Liver (tissue), 8 donors: ENCODE measurements at regions not wholly inside any gene's neighbourhood (a gene's known extent, or its start where the extent isn't known, plus 50 kb on each side); places are given as distances from the start of the nearest gene placed in this dataset.

ENCODE experiments used
- DNase-seq: peaks from one replicate; pipeline ENCODE4 v3.0.0-alpha.2; 2017; ENCODE audit warnings: low spot score
- H3K27ac ChIP-seq, 2 donors: one replicate each; pipeline ENCODE4 v1.7.0; 2013; ENCODE audit warnings: inconsistent platforms in 2 of 2, low read length in 2 of 2, control low read depth in 1 of 2, low read depth in 1 of 2, mild to moderate bottlenecking in 1 of 2
- H3K27me3 ChIP-seq, 4 donors: one replicate each; pipeline versions ENCODE4 v1.6.1 to v1.7.0; 2013; ENCODE audit warnings: low read length in 3 of 4, inconsistent platforms in 1 of 4, mild to moderate bottlenecking in 1 of 4, moderate library complexity in 1 of 4; ENCODE audit not compliant: control insufficient read depth in 4 of 4, insufficient read depth in 4 of 4
- H3K36me3 ChIP-seq, 4 donors: one replicate each; pipeline versions ENCODE4 v1.6.1 to v1.7.0; 2013; ENCODE audit warnings: low read length in 3 of 4, mild to moderate bottlenecking in 3 of 4, low read depth in 1 of 4, moderate library complexity in 1 of 4; ENCODE audit not compliant: control insufficient read depth in 4 of 4, insufficient read depth in 3 of 4
- H3K4me1 ChIP-seq, 4 donors: one replicate each; pipeline versions ENCODE4 v1.6.1 to v1.7.0; 2013; ENCODE audit warnings: low read length in 3 of 4, mild to moderate bottlenecking in 3 of 4, moderate library complexity in 1 of 4; ENCODE audit not compliant: control insufficient read depth in 4 of 4, insufficient read depth in 4 of 4
- H3K4me3 ChIP-seq, 3 donors: one replicate each; pipeline versions ENCODE4 v1.6.1 to v1.7.0; 2013; ENCODE audit warnings: low read length in 3 of 3, control low read depth in 1 of 3, low read depth in 1 of 3, mild to moderate bottlenecking in 1 of 3
- H3K9ac ChIP-seq, 2 donors: one replicate each; pipeline ENCODE4 v1.7.0; 2013; ENCODE audit warnings: low read length in 2 of 2, mild to moderate bottlenecking in 2 of 2, moderate library complexity in 2 of 2, control low read depth in 1 of 2, low read depth in 1 of 2
- H3K9me3 ChIP-seq, 4 donors: one replicate each; pipeline versions ENCODE4 v1.6.1 to v1.7.0; 2013; ENCODE audit warnings: low read length in 3 of 4; ENCODE audit not compliant: control insufficient read depth in 4 of 4
- EGR1 ChIP-seq, 2 donors: IDR thresholded peaks; 2 replicates each; pipeline ENCODE4 v1.6.1; 2016 to 2018; ENCODE audit warnings: antibody characterized with exemption in 2 of 2, low read depth in 2 of 2
- FOXA2 ChIP-seq: IDR thresholded peaks from 2 replicates; pipeline ENCODE4 v1.6.1; 2016; ENCODE audit warnings: antibody characterized with exemption
- GABPA ChIP-seq, 2 donors: IDR thresholded peaks in 1 of 2; conservative IDR thresholded peaks in 1 of 2; 2 replicates each; pipeline ENCODE4 v1.6.1; 2016; ENCODE audit warnings: antibody characterized with exemption in 2 of 2, mild to moderate bottlenecking in 1 of 2, moderate library complexity in 1 of 2
- HNF4A ChIP-seq, 2 donors: conservative IDR thresholded peaks; 2 replicates each; pipeline ENCODE4 v1.6.1; 2016; ENCODE audit warnings: antibody characterized with exemption in 2 of 2, mild to moderate bottlenecking in 2 of 2
- JUND ChIP-seq, 2 donors: IDR thresholded peaks; 2 replicates each; pipeline ENCODE4 v1.6.1; 2016; ENCODE audit warnings: antibody characterized with exemption in 2 of 2
- NR2F2 ChIP-seq: IDR thresholded peaks from 2 replicates; pipeline ENCODE4 v1.6.1; 2016; ENCODE audit warnings: antibody characterized with exemption
- RAD21 ChIP-seq, 2 donors: IDR thresholded peaks; 2 replicates each; pipeline ENCODE4 v1.6.1; 2016; ENCODE audit warnings: antibody characterized with exemption in 2 of 2, mild to moderate bottlenecking in 2 of 2
- RXRA ChIP-seq, 2 donors: IDR thresholded peaks; 2 replicates each; pipeline ENCODE4 v1.6.1; 2017 to 2018; ENCODE audit warnings: antibody characterized with exemption in 2 of 2, mild to moderate bottlenecking in 1 of 2
- SP1 ChIP-seq: IDR thresholded peaks from 2 replicates; pipeline ENCODE4 v1.6.1; 2018; ENCODE audit warnings: antibody characterized with exemption, mild to moderate bottlenecking
- TAF1 ChIP-seq: conservative IDR thresholded peaks from 2 replicates; pipeline ENCODE4 v1.6.1; 2016; ENCODE audit warnings: antibody characterized with exemption, mild to moderate bottlenecking
- YY1 ChIP-seq: IDR thresholded peaks from 2 replicates; pipeline ENCODE4 v1.6.1; 2016; ENCODE audit warnings: antibody characterized with exemption, mild to moderate bottlenecking
- WGBS: extraction: QIAGEN DNeasy Blood & Tissue Kit; methylation state at CpG from one replicate; pipeline ENCODE4 v1.1.7; 2013; 5-methylcytosine and 5-hydroxymethylcytosine counted together
- TF ChIP-seq, protein P1 (sequence below): IDR thresholded peaks from 2 replicates; pipeline ENCODE4 v1.6.1; 2016; ENCODE audit warnings: antibody characterized with exemption
- TF ChIP-seq, protein P2 (sequence below): IDR thresholded peaks from 2 replicates; pipeline ENCODE4 v1.6.1; 2016; ENCODE audit warnings: antibody characterized with exemption
- TF ChIP-seq, protein P3 (sequence below): fragments of 150-350 bp; IDR thresholded peaks from 2 replicates; pipeline ENCODE4 v1.5.1; 2017; ENCODE audit warnings: improper control_type of control experiment, low read depth, low read length; ENCODE audit not compliant: missing input control
- donor health status: healthy.
- donor health status: healthy.
- donor health status: healthy.
- donor health status: healthy.
- donor health status: healthy.

DNA sequence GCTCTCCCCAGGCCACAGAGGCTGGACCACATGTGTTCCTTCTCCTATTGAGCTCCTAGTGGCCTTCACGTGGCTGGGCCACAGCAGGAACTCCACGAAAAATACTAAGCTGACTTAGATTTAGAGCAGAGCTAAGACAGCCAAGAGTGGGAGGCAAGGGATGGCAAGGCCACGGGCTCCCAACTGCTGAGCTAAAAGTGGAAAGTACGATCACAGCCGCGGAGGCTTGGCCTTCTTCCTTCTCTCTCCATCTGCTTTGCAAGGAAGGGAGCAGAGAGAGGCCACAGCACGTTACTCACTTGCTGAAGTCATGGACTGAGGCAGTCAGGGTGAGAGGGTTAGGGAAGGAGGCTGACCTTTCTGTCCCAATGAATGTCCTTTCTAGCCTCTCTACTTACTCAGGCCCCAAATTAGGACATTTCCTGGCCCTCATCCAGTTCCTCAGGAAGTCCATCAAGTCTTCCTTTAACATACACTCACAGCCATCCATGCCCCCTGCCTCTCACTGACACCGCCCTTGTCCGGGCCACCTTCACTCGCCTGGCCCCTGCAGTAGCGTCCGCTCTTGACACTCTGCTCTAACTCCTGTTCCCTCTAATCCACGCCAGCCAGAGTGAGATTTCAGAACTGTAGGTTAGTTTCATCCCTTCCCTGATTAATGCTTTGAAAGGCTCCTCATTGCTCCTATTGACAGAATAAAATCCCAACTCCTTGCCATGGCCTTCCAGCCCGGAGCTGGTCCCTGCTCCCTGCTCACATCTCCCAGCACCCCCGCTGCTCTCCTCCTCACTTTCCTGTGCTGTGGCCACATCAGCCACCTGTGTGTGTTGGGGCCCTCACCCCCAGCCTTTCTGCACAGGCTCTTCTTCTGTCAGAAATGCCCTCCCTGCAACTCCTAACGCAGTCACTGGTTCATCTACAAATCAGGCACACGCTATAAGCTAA, 204.2 kb downstream of the CYP26B1 start:
- WGBS: 91% methylated on average over 17 of the region's 17 CpGs
- H3K9me3 ChIP-seq: no peaks in the 10 kb centered on the region
- no peak overlapping the region for H3K27ac ChIP-seq
- DNase-seq: peak; percentile 23
- H3K4me3 ChIP-seq: no peak overlapping the region
- TF ChIP-seq NR2F2 (peak; percentile 93), HNF4A (conservative IDR thresholded peaks at IDR 0.05) (no peak), JUND (IDR thresholded peaks at IDR 0.05) (no peak), RAD21 (IDR thresholded peaks at IDR 0.05) (no peak), TAF1 (no peak), GABPA (IDR thresholded peaks at IDR 0.05 in 1 of 2, conservative IDR thresholded peaks at IDR 0.05 in 1 of 2) (no peak), FOXA2 (no peak), RXRA (IDR thresholded peaks at IDR 0.05) (peak; percentile 36 to 48)
- TF ChIP-seq, protein P1, sequence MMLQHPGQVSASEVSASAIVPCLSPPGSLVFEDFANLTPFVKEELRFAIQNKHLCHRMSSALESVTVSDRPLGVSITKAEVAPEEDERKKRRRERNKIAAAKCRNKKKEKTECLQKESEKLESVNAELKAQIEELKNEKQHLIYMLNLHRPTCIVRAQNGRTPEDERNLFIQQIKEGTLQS: no peak
- TF ChIP-seq, protein P2, sequence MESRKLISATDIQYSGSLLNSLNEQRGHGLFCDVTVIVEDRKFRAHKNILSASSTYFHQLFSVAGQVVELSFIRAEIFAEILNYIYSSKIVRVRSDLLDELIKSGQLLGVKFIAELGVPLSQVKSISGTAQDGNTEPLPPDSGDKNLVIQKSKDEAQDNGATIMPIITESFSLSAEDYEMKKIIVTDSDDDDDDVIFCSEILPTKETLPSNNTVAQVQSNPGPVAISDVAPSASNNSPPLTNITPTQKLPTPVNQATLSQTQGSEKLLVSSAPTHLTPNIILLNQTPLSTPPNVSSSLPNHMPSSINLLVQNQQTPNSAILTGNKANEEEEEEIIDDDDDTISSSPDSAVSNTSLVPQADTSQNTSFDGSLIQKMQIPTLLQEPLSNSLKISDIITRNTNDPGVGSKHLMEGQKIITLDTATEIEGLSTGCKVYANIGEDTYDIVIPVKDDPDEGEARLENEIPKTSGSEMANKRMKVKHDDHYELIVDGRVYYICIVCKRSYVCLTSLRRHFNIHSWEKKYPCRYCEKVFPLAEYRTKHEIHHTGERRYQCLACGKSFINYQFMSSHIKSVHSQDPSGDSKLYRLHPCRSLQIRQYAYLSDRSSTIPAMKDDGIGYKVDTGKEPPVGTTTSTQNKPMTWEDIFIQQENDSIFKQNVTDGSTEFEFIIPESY: no peak
- no peak overlapping the region for H3K9ac ChIP-seq
- peaks cover 0 to 5% (median 2%) of the 10 kb centered on the region in 4 donors for H3K4me1 ChIP-seq
- no peaks in the 10 kb centered on the region for H3K27me3 ChIP-seq
- H3K36me3 ChIP-seq: no peaks in the 10 kb centered on the region

DNA sequence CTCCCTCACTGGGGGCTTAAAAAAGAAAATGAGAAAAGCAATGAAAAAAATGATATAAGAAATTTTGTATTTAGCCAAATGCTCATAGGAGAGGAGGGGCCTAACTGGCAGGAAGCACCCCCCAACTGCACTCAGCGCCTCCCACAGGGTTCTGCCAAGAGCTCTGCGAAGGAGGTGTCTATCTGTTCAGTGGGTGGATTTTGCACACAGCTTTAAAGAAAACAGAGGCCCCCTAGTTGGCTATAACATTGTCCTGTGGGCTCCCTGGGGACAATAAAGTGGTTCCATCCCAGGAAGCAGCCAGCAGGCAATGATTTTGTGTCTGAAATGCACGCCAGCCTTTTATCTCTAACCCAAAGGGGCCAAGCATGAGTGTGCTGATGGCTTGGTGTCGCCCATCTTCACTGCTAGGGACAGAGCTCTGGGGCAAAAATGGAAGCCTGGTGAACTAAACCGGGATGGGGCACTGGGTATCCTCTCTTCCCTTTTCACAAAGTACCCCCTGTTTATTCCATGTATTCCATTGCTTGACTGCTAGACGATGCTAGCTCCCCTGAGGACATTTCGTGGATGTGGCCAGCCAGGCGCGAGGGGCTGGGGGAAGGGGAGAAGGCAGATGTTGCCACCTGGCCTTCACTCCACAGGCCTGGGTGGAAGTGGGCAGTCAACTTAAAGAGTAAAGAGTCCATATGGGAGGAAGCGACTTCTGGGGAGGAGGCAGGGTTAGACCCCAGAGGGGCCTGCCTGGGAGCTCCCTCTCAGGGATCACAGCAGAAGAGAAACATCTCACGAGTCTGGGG, 205.7 kb downstream of the CYP26B1 start:
- WGBS: 88% methylated on average over 11 of the region's 11 CpGs
- no peak for TF ChIP-seq YY1
- TF ChIP-seq EGR1 (IDR thresholded peaks at IDR 0.05; ENCODE audit: low read depth in 2 of 2): no peak
- no peak for TF ChIP-seq JUND (IDR thresholded peaks at IDR 0.05)
- no peak for TF ChIP-seq NR2F2
- TF ChIP-seq, protein P2: no peak
- no peak for TF ChIP-seq SP1
- TF ChIP-seq TAF1: no peak
- no peak for TF ChIP-seq RXRA (IDR thresholded peaks at IDR 0.05)
- TF ChIP-seq, protein P3, sequence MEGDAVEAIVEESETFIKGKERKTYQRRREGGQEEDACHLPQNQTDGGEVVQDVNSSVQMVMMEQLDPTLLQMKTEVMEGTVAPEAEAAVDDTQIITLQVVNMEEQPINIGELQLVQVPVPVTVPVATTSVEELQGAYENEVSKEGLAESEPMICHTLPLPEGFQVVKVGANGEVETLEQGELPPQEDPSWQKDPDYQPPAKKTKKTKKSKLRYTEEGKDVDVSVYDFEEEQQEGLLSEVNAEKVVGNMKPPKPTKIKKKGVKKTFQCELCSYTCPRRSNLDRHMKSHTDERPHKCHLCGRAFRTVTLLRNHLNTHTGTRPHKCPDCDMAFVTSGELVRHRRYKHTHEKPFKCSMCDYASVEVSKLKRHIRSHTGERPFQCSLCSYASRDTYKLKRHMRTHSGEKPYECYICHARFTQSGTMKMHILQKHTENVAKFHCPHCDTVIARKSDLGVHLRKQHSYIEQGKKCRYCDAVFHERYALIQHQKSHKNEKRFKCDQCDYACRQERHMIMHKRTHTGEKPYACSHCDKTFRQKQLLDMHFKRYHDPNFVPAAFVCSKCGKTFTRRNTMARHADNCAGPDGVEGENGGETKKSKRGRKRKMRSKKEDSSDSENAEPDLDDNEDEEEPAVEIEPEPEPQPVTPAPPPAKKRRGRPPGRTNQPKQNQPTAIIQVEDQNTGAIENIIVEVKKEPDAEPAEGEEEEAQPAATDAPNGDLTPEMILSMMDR: no peak
- TF ChIP-seq GABPA (IDR thresholded peaks at IDR 0.05 in 1 of 2, conservative IDR thresholded peaks at IDR 0.05 in 1 of 2): no peak
- no peak overlapping the region for H3K9ac ChIP-seq
- peak; percentile 24 for DNase-seq
- peaks cover 0 to 5% (median 1%) of the 10 kb centered on the region in 4 donors for H3K4me1 ChIP-seq
- H3K4me3 ChIP-seq: no peak overlapping the region
- no peaks in the 10 kb centered on the region for H3K9me3 ChIP-seq
- H3K27me3 ChIP-seq: no peaks in the 10 kb centered on the region
- no peaks in the 10 kb centered on the region for H3K36me3 ChIP-seq
- H3K27ac ChIP-seq: no peak overlapping the region
